ENCODE measurements at regions not wholly inside any gene's neighbourhood (a gene's known extent, or its start where the extent isn't known, plus 50 kb on each side); places are given as distances from the start of the nearest gene placed in this dataset.

GRCh38 chr1:88300752-88301263 lies 383.3 kb upstream of the PKN2 start:
- TF ChIP-seq CTCF (conservative IDR thresholded peaks at IDR 0.05 in 1 of 2, IDR thresholded peaks at IDR 0.05 in 1 of 2; ENCODE audit: extremely low read depth in 1 of 2, insufficient read depth in 1 of 2, low read depth in 1 of 2, low read length in 2 of 2), result no peak
- TF ChIP-seq EZH2 (IDR thresholded peaks at IDR 0.05; ENCODE audit: borderline replicate concordance, low read length), result no peak
